NCI-H524 treated with DMSO at 0.1 percent for 48 hours (cell line): ENCODE measurements at regions not wholly inside any gene's neighbourhood (a gene's known extent, or its start where the extent isn't known, plus 50 kb on each side); places are given as distances from the start of the nearest gene placed in this dataset.
"Not testable (repeated sequence)": the region's sequence is repeated elsewhere in the genome, so short reads cannot be mapped to it uniquely, and the experiment has no call there.

Source experiments
- DNase-seq: peaks from one replicate; lab custom pipeline; 2025; lab: John Stamatoyannopoulos, UW

- DNase-seq, result no peak
These were observed 56.2 kb upstream of the ANXA1 start for GRCh38 chr9:73095425-73095824.

- DNase-seq, result no peak
These were observed 57.8 kb upstream of the ANXA1 start for GRCh38 chr9:73093740-73094379.

GRCh38 chr9:73093016-73093739, 58.5 kb upstream of the ANXA1 start:
- no peak for DNase-seq

- DNase-seq, result no peak
These were observed 59.8 kb upstream of the ANXA1 start for GRCh38 chr9:73091909-73092308.

GRCh38 chr9:73090214-73090613, 61.5 kb upstream of the ANXA1 start:
- no peak for DNase-seq

GRCh38 chr9:73089304-73089985, 62.2 kb upstream of the ANXA1 start:
- no peak for DNase-seq

- DNase-seq, result not testable (repeated sequence)
These were observed 63.8 kb upstream of the ANXA1 start for GRCh38 chr9:73087876-73088275.

- no peak for DNase-seq
These were observed 68.1 kb upstream of the ANXA1 start for GRCh38 chr9:73083519-73083918.

GRCh38 chr9:73081979-73082657, 69.5 kb upstream of the ANXA1 start:
- DNase-seq, result no peak

GRCh38 chr9:73080110-73080694, 71.5 kb upstream of the ANXA1 start:
- DNase-seq, result peak; percentile 14

- no peak for DNase-seq
These were observed 72.3 kb upstream of the ANXA1 start for GRCh38 chr9:73079326-73079725.

GRCh38 chr9:73077625-73078030, 74.0 kb upstream of the ANXA1 start:
- no peak for DNase-seq

GRCh38 chr9:73076970-73077369, 74.7 kb upstream of the ANXA1 start:
- no peak for DNase-seq

- no peak for DNase-seq
These were observed 77.4 kb upstream of the ANXA1 start for GRCh38 chr9:73074176-73074708.

GRCh38 chr9:73073337-73074175, 78.1 kb upstream of the ANXA1 start:
- no peak for DNase-seq

- no peak for DNase-seq
These were observed 84.6 kb upstream of the ANXA1 start for GRCh38 chr9:73067074-73067473.

- DNase-seq, result no peak
These were observed 86.2 kb upstream of the ANXA1 start for GRCh38 chr9:73065439-73065838.

GRCh38 chr9:73064315-73064714, 87.3 kb upstream of the ANXA1 start:
- DNase-seq, result no peak

- no peak for DNase-seq
These were observed 90.5 kb upstream of the ANXA1 start for GRCh38 chr9:73061146-73061545.

- DNase-seq, result no peak
These were observed 92.4 kb upstream of the ANXA1 start for GRCh38 chr9:73059247-73059646.

- no peak for DNase-seq
These were observed 95.4 kb upstream of the ANXA1 start for GRCh38 chr9:73056245-73056644.
